NCI-H1930 (cell line): ENCODE measurements at regions not wholly inside any gene's neighbourhood (a gene's known extent, or its start where the extent isn't known, plus 50 kb on each side); places are given as distances from the start of the nearest gene placed in this dataset.
"Not testable (repeated sequence)": the region's sequence is repeated elsewhere in the genome, so short reads cannot be mapped to it uniquely, and the experiment has no call there.

Experiments
- DNase-seq, 2 experiments: peaks; one replicate each; lab custom pipeline; 2025; lab: John Stamatoyannopoulos, UW

GRCh38 chr10:81444242-81444929 is 430.6 kb upstream of the NRG3 start:
- no peak for DNase-seq

GRCh38 chr10:81450651-81451050 is 424.3 kb upstream of the NRG3 start:
- DNase-seq, result no peak

GRCh38 chr10:81472927-81473470 is 402.0 kb upstream of the NRG3 start:
- DNase-seq, result no peak

GRCh38 chr10:81473755-81474154 is 401.2 kb upstream of the NRG3 start:
- DNase-seq, result no peak

GRCh38 chr10:81479316-81479715 is 395.7 kb upstream of the NRG3 start:
- no peak for DNase-seq

- DNase-seq, result no peak
Measured at GRCh38 chr10:81496626-81497025, 378.4 kb upstream of the NRG3 start.

- no peak for DNase-seq
Measured at GRCh38 chr10:81498011-81498551, 376.9 kb upstream of the NRG3 start.

- DNase-seq, result no peak
Measured at GRCh38 chr10:81502677-81503359, 372.2 kb upstream of the NRG3 start.

GRCh38 chr10:81505777-81506176 is 369.2 kb upstream of the NRG3 start:
- not testable (repeated sequence) for DNase-seq

GRCh38 chr10:81514811-81515210 is 360.2 kb upstream of the NRG3 start:
- no peak for DNase-seq

GRCh38 chr10:81520688-81521087 is 354.3 kb upstream of the NRG3 start:
- DNase-seq, result no peak

GRCh38 chr10:81524467-81524866 is 350.5 kb upstream of the NRG3 start:
- DNase-seq, result no peak

- DNase-seq, result no peak
Measured at GRCh38 chr10:81532403-81532802, 342.6 kb upstream of the NRG3 start.

- DNase-seq, result no peak
Measured at GRCh38 chr10:81534991-81535390, 340.0 kb upstream of the NRG3 start.

GRCh38 chr10:81541517-81541916 is 333.5 kb upstream of the NRG3 start:
- no peak for DNase-seq

- DNase-seq, result no peak
Measured at GRCh38 chr10:81546243-81546642, 328.8 kb upstream of the NRG3 start.

- no peak for DNase-seq
Measured at GRCh38 chr10:81548160-81548559, 326.8 kb upstream of the NRG3 start.

GRCh38 chr10:81564143-81564542 is 310.9 kb upstream of the NRG3 start:
- DNase-seq, result no peak

GRCh38 chr10:81569488-81569887 is 305.5 kb upstream of the NRG3 start:
- DNase-seq, result no peak

GRCh38 chr10:81570349-81570748 is 304.6 kb upstream of the NRG3 start:
- DNase-seq, result no peak

GRCh38 chr10:81570878-81571794 is 303.9 kb upstream of the NRG3 start:
- DNase-seq, result no peak

- DNase-seq, result no peak
Measured at GRCh38 chr10:81575036-81575435, 300.0 kb upstream of the NRG3 start.
